ENCODE measurements at regions not wholly inside any gene's neighbourhood (a gene's known extent, or its start where the extent isn't known, plus 50 kb on each side); places are given as distances from the start of the nearest gene placed in this dataset.
"Not testable (repeated sequence)": the region's sequence is repeated elsewhere in the genome, so short reads cannot be mapped to it uniquely, and the experiment has no call there.

- 75 to 83% methylated on average over 6 of the region's 6 CpGs for WGBS, 2 donors
- ATAC-seq (no peak), FAIRE-seq (no peak), DNase-seq (no peak)
- intact Hi-C loops (cut with DNase I): no loop called here
- Histone ChIP-seq H3K9me3 (no peaks in the 10 kb centered on the region), H3K4me3 (no peak overlapping the region), H3K27ac (no peak overlapping the region), H3K4me1 (no peaks in the 10 kb centered on the region), H3K27me3 (peaks cover 0 to 5% (median 0%) of the 10 kb centered on the region in 4 donors), H3K36me3 (no peaks in the 10 kb centered on the region)
- TF ChIP-seq CTCF (IDR thresholded peaks at IDR 0.05): no peak
Observed at GRCh38 chr7:94706996-94707740, 51.2 kb upstream of the SGCE start.

- Histone ChIP-seq H3K9me3 (no peaks in the 10 kb centered on the region), H3K27ac (no peak overlapping the region), H3K36me3 (no peaks in the 10 kb centered on the region), H3K4me1 (no peaks in the 10 kb centered on the region), H3K27me3 (peaks cover 0 to 8% (median 0%) of the 10 kb centered on the region in 4 donors), H3K4me3 (no peak overlapping the region)
- ATAC-seq (no peak), FAIRE-seq (no peak), DNase-seq (no peak)
- intact Hi-C loops (cut with DNase I): no loop called here
- no peak for TF ChIP-seq CTCF (IDR thresholded peaks at IDR 0.05)
- 59 to 67% methylated on average over 2 of the region's 2 CpGs for WGBS, 2 donors
Observed at GRCh38 chr7:94710256-94710655, 54.3 kb upstream of the SGCE start.

GRCh38 chr7:94722360-94722759, 66.4 kb upstream of the SGCE start:
- H3K4me3 ChIP-seq; H3K36me3 ChIP-seq; intact Hi-C loops (cut with DNase I); H3K4me1 ChIP-seq; FAIRE-seq; DNase-seq; H3K9me3 ChIP-seq; H3K27me3 ChIP-seq; ATAC-seq; H3K27ac ChIP-seq: not testable (repeated sequence)
- 84 to 94% methylated on average over 8 of the region's 8 CpGs for WGBS, 2 donors

- H3K4me3 ChIP-seq; intact Hi-C loops (cut with DNase I); H3K9me3 ChIP-seq; H3K27me3 ChIP-seq; DNase-seq; FAIRE-seq; H3K27ac ChIP-seq; H3K36me3 ChIP-seq; H3K4me1 ChIP-seq; ATAC-seq: not testable (repeated sequence)
- WGBS, 2 donors: 85 to 97% methylated on average over 3 of the region's 3 CpGs
Observed at GRCh38 chr7:94728893-94729292, 73.0 kb upstream of the SGCE start.

- no peaks in the 10 kb centered on the region for H3K9me3 ChIP-seq
- no peaks in the 10 kb centered on the region for H3K27me3 ChIP-seq
- WGBS, 2 donors: 96 to 100% methylated on average over 1 of the region's 1 CpG
- no peak for FAIRE-seq
- no peak for TF ChIP-seq CTCF (IDR thresholded peaks at IDR 0.05)
- no peaks in the 10 kb centered on the region for H3K4me1 ChIP-seq
- H3K4me3 ChIP-seq: no peak overlapping the region
- no peak overlapping the region for H3K27ac ChIP-seq
- ATAC-seq: no peak
- H3K36me3 ChIP-seq: no peaks in the 10 kb centered on the region
- no peak for DNase-seq
- intact Hi-C loops (cut with DNase I): no loop called here
Observed at GRCh38 chr7:94738071-94738470, 82.1 kb upstream of the SGCE start.

GRCh38 chr7:94739180-94739579, 83.2 kb upstream of the SGCE start:
- no peak overlapping the region for H3K27ac ChIP-seq
- no peaks in the 10 kb centered on the region for H3K36me3 ChIP-seq
- no peaks in the 10 kb centered on the region for H3K27me3 ChIP-seq
- H3K4me1 ChIP-seq: no peaks in the 10 kb centered on the region
- WGBS, 2 donors: 55 to 76% methylated on average over 1 of the region's 1 CpG
- H3K9me3 ChIP-seq: no peaks in the 10 kb centered on the region
- no peak for ATAC-seq
- TF ChIP-seq CTCF (IDR thresholded peaks at IDR 0.05): no peak
- no peak overlapping the region for H3K4me3 ChIP-seq
- FAIRE-seq: no peak
- no peak for DNase-seq
- intact Hi-C loops (cut with DNase I): no loop called here
